ENCODE measurements at regions not wholly inside any gene's neighbourhood (a gene's known extent, or its start where the extent isn't known, plus 50 kb on each side); places are given as distances from the start of the nearest gene placed in this dataset.

GRCh38 chr22:49420651-49421050 lies 407.0 kb downstream of the BRD1 start:
- no peak overlapping the region for H3K9ac ChIP-seq (ENCODE audit: low read length)
- no peaks in the 10 kb centered on the region for H3K79me2 ChIP-seq (ENCODE audit: insufficient read depth, low read length)
- H2AFZ ChIP-seq (ENCODE audit: low read depth, low read length, severe bottlenecking) = no peak overlapping the region
- no peaks in the 10 kb centered on the region for H4K20me1 ChIP-seq (ENCODE audit: low read depth, low read length)
- H3K27ac ChIP-seq (ENCODE audit: low read depth, low read length) = no peak overlapping the region
- no peaks in the 10 kb centered on the region for H3K9me3 ChIP-seq (ENCODE audit: insufficient read depth, low read length)
- no peaks in the 10 kb centered on the region for H3K36me3 ChIP-seq (ENCODE audit: low read length)
- no peaks in the 10 kb centered on the region for H3F3A ChIP-seq (ENCODE audit: insufficient read depth)
- TF ChIP-seq, protein P1, sequence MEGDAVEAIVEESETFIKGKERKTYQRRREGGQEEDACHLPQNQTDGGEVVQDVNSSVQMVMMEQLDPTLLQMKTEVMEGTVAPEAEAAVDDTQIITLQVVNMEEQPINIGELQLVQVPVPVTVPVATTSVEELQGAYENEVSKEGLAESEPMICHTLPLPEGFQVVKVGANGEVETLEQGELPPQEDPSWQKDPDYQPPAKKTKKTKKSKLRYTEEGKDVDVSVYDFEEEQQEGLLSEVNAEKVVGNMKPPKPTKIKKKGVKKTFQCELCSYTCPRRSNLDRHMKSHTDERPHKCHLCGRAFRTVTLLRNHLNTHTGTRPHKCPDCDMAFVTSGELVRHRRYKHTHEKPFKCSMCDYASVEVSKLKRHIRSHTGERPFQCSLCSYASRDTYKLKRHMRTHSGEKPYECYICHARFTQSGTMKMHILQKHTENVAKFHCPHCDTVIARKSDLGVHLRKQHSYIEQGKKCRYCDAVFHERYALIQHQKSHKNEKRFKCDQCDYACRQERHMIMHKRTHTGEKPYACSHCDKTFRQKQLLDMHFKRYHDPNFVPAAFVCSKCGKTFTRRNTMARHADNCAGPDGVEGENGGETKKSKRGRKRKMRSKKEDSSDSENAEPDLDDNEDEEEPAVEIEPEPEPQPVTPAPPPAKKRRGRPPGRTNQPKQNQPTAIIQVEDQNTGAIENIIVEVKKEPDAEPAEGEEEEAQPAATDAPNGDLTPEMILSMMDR (IDR thresholded peaks at IDR 0.05; ENCODE audit: insufficient read depth, low read length, poor library complexity, severe bottlenecking) = no peak
- TF ChIP-seq EZH2phosphoT487 (conservative IDR thresholded peaks at IDR 0.05; ENCODE audit: low read length) = no peak
- H3K4me3 ChIP-seq (ENCODE audit: insufficient read depth, low read length, poor library complexity, severe bottlenecking) = no peak overlapping the region
- no peaks in the 10 kb centered on the region for H3K9me2 ChIP-seq (replicated peaks; ENCODE audit: insufficient read depth, low read length)
- no peaks in the 10 kb centered on the region for H3K27me3 ChIP-seq (ENCODE audit: low read length)
- H3K4me2 ChIP-seq (ENCODE audit: low read depth, low read length, poor library complexity, severe bottlenecking) = no peak overlapping the region

DNA sequence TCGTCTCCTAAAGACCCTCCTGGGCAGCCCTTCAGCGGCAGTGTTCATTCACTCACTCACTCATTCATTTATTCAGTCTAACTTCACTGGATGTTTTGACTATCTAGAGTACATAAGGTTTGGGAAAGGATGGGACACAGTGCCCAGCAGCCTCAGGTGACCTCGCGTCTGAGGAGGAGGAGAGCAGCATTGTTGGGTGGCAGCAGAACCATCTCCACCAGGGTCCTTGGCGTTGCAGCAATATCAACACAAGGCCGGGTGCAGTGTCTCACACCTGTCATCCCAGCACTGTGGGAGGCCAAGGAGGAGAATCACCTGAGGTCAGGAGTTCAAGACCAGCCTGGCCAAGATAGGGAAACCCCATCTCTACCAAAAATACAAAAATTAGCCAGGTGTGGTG lies 408.0 kb downstream of the BRD1 start:
- Histone ChIP-seq H3K4me3 (ENCODE audit: insufficient read depth, low read length, poor library complexity, severe bottlenecking) (no peak overlapping the region), H2AFZ (ENCODE audit: low read depth, low read length, severe bottlenecking) (no peak overlapping the region), H3K9ac (ENCODE audit: low read length) (no peak overlapping the region), H3K9me3 (ENCODE audit: insufficient read depth, low read length) (no peaks in the 10 kb centered on the region), H3K27ac (ENCODE audit: low read depth, low read length) (no peak overlapping the region), H3K4me2 (ENCODE audit: low read depth, low read length, poor library complexity, severe bottlenecking) (no peak overlapping the region), H3K27me3 (ENCODE audit: low read length) (no peaks in the 10 kb centered on the region), H3K79me2 (ENCODE audit: insufficient read depth, low read length) (no peaks in the 10 kb centered on the region), H3K9me2 (replicated peaks; ENCODE audit: insufficient read depth, low read length) (no peaks in the 10 kb centered on the region), H4K20me1 (ENCODE audit: low read depth, low read length) (no peaks in the 10 kb centered on the region), H3F3A (ENCODE audit: insufficient read depth) (no peaks in the 10 kb centered on the region), H3K36me3 (ENCODE audit: low read length) (no peaks in the 10 kb centered on the region)
- TF ChIP-seq EZH2phosphoT487 (conservative IDR thresholded peaks at IDR 0.05; ENCODE audit: low read length) = no peak
- TF ChIP-seq, protein P1 (IDR thresholded peaks at IDR 0.05; ENCODE audit: insufficient read depth, low read length, poor library complexity, severe bottlenecking) = no peak

DNA sequence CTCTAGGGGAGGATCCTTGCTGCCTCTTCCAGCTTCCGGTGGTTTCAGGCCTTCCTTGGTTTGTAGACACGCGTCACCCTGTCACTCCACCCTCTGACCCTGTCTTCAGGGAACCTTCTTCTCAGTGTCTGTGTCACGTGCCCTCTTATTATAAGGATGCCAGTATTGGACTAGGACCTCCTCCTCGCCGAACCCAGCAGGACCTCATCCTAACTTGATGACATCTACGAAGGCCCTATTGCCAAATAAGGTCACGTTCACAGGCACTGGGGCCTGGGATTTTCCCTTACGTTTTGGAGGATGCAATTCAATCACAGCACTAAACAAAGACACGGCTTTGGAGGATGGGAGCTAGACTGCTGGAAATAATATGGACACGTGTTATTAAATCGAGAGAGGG lies 408.7 kb downstream of the BRD1 start:
- no peak overlapping the region for H3K27ac ChIP-seq (ENCODE audit: low read depth, low read length)
- H4K20me1 ChIP-seq (ENCODE audit: low read depth, low read length) = no peaks in the 10 kb centered on the region
- no peaks in the 10 kb centered on the region for H3K9me2 ChIP-seq (replicated peaks; ENCODE audit: insufficient read depth, low read length)
- no peaks in the 10 kb centered on the region for H3F3A ChIP-seq (ENCODE audit: insufficient read depth)
- H3K27me3 ChIP-seq (ENCODE audit: low read length) = no peaks in the 10 kb centered on the region
- no peak overlapping the region for H2AFZ ChIP-seq (ENCODE audit: low read depth, low read length, severe bottlenecking)
- H3K4me3 ChIP-seq (ENCODE audit: insufficient read depth, low read length, poor library complexity, severe bottlenecking) = no peak overlapping the region
- H3K9me3 ChIP-seq (ENCODE audit: insufficient read depth, low read length) = no peaks in the 10 kb centered on the region
- no peaks in the 10 kb centered on the region for H3K36me3 ChIP-seq (ENCODE audit: low read length)
- no peak overlapping the region for H3K9ac ChIP-seq (ENCODE audit: low read length)
- TF ChIP-seq, protein P1 (IDR thresholded peaks at IDR 0.05; ENCODE audit: insufficient read depth, low read length, poor library complexity, severe bottlenecking) = no peak
- TF ChIP-seq EZH2phosphoT487 (conservative IDR thresholded peaks at IDR 0.05; ENCODE audit: low read length) = no peak
- no peak overlapping the region for H3K4me2 ChIP-seq (ENCODE audit: low read depth, low read length, poor library complexity, severe bottlenecking)
- no peaks in the 10 kb centered on the region for H3K79me2 ChIP-seq (ENCODE audit: insufficient read depth, low read length)
